ENCODE measurements at regions not wholly inside any gene's neighbourhood (a gene's known extent, or its start where the extent isn't known, plus 50 kb on each side); places are given as distances from the start of the nearest gene placed in this dataset.

- DNase-seq = no peak
- intact Hi-C loops (cut with micrococcal nuclease; ENCODE audit: unreplicated experiment) = no loop called here
- no peaks in the 10 kb centered on the region for H3K79me2 ChIP-seq (ENCODE audit: low read depth)
- H3K4me3 ChIP-seq = no peak overlapping the region
- H3K9me2 ChIP-seq (ENCODE audit: insufficient read depth) = no peaks in the 10 kb centered on the region
- CTCF ChIA-PET = no interaction called here
- H3K27me3 ChIP-seq (ENCODE audit: insufficient read depth, low read depth) = no peaks in the 10 kb centered on the region
- H3K36me3 ChIP-seq (ENCODE audit: low read depth) = no peaks in the 10 kb centered on the region
- no peak overlapping the region for H2AFZ ChIP-seq
- H3K4me1 ChIP-seq (replicated peaks; ENCODE audit: insufficient read depth) = no peaks in the 10 kb centered on the region
- no peak overlapping the region for H3K4me2 ChIP-seq
- H4K20me1 ChIP-seq (ENCODE audit: insufficient read depth) = no peaks in the 10 kb centered on the region
- no TSS peak for BruUV-seq (replicated peaks)
- no peak overlapping the region for H3K27ac ChIP-seq
- no peaks in the 10 kb centered on the region for H3F3A ChIP-seq (ENCODE audit: insufficient read depth, low read depth)
- H3K9me3 ChIP-seq (ENCODE audit: insufficient read depth, low read depth) = no peaks in the 10 kb centered on the region
- POLR2A ChIA-PET (ENCODE audit: unreplicated experiment) = no interaction called here
- TF ChIP-seq EZH2 (IDR thresholded peaks at IDR 0.05; ENCODE audit: low read depth) (no peak), CTCF (conservative IDR thresholded peaks at IDR 0.05) (no peak)
Observed at GRCh38 chr15:29887721-29888120, 65.5 kb upstream of the TJP1 start.

GRCh38 chr15:29885183-29885582, 62.9 kb upstream of the TJP1 start:
- POLR2A ChIA-PET (ENCODE audit: unreplicated experiment) = no interaction called here
- intact Hi-C loops (cut with micrococcal nuclease; ENCODE audit: unreplicated experiment) = no loop called here
- no TSS peak for BruUV-seq (replicated peaks)

GRCh38 chr15:29883126-29883525, 60.9 kb upstream of the TJP1 start:
- no TSS peak for BruUV-seq (replicated peaks)

More at GRCh38 chr15:29885183-29885582, 62.9 kb upstream of the TJP1 start:
- CTCF ChIA-PET = no interaction called here
- Histone ChIP-seq H3F3A (ENCODE audit: insufficient read depth, low read depth) (no peaks in the 10 kb centered on the region), H3K27me3 (ENCODE audit: insufficient read depth, low read depth) (no peaks in the 10 kb centered on the region), H3K27ac (no peak overlapping the region), H3K79me2 (ENCODE audit: low read depth) (no peaks in the 10 kb centered on the region), H2AFZ (no peak overlapping the region), H4K20me1 (ENCODE audit: insufficient read depth) (no peaks in the 10 kb centered on the region), H3K9me3 (ENCODE audit: insufficient read depth, low read depth) (no peaks in the 10 kb centered on the region), H3K9me2 (ENCODE audit: insufficient read depth) (no peaks in the 10 kb centered on the region), H3K4me3 (no peak overlapping the region), H3K4me1 (replicated peaks; ENCODE audit: insufficient read depth) (no peaks in the 10 kb centered on the region), H3K4me2 (no peak overlapping the region), H3K36me3 (ENCODE audit: low read depth) (no peaks in the 10 kb centered on the region)
- TF ChIP-seq CTCF (conservative IDR thresholded peaks at IDR 0.05) = no peak
- no peak for TF ChIP-seq EZH2 (IDR thresholded peaks at IDR 0.05; ENCODE audit: low read depth)
- no peak for DNase-seq

More at GRCh38 chr15:29883126-29883525, 60.9 kb upstream of the TJP1 start:
- Histone ChIP-seq H2AFZ (no peak overlapping the region), H3K9me3 (ENCODE audit: insufficient read depth, low read depth) (no peaks in the 10 kb centered on the region), H3K36me3 (ENCODE audit: low read depth) (no peaks in the 10 kb centered on the region), H3K4me2 (no peak overlapping the region), H3K4me3 (no peak overlapping the region), H3K9me2 (ENCODE audit: insufficient read depth) (no peaks in the 10 kb centered on the region), H3K27ac (no peak overlapping the region), H3K4me1 (replicated peaks; ENCODE audit: insufficient read depth) (no peaks in the 10 kb centered on the region), H3F3A (ENCODE audit: insufficient read depth, low read depth) (no peaks in the 10 kb centered on the region), H4K20me1 (ENCODE audit: insufficient read depth) (no peaks in the 10 kb centered on the region), H3K79me2 (ENCODE audit: low read depth) (no peaks in the 10 kb centered on the region), H3K27me3 (ENCODE audit: insufficient read depth, low read depth) (no peaks in the 10 kb centered on the region)
- ChIA-PET CTCF (no interaction called here), POLR2A (ENCODE audit: unreplicated experiment) (no interaction called here)
- intact Hi-C loops (cut with micrococcal nuclease; ENCODE audit: unreplicated experiment) = no loop called here
- TF ChIP-seq CTCF (conservative IDR thresholded peaks at IDR 0.05) (no peak), EZH2 (IDR thresholded peaks at IDR 0.05; ENCODE audit: low read depth) (no peak)
- no peak for DNase-seq
